ENCODE measurements at regions not wholly inside any gene's neighbourhood (a gene's known extent, or its start where the extent isn't known, plus 50 kb on each side); places are given as distances from the start of the nearest gene placed in this dataset.

- TF ChIP-seq POLR2AphosphoS5 (IDR thresholded peaks at IDR 0.05) (no peak), CTCF (IDR thresholded peaks at IDR 0.05) (no peak)
These were observed 171.5 kb downstream of the RPLP1 start for GRCh38 chr15:69624155-69624520.

All from gastroesophageal sphincter (tissue), 3 donors.